Fibroblast of skin of scalp (primary cell): ENCODE measurements at regions not wholly inside any gene's neighbourhood (a gene's known extent, or its start where the extent isn't known, plus 50 kb on each side); places are given as distances from the start of the nearest gene placed in this dataset.

Source experiments
- DNase-seq: peaks from one replicate; pipeline ENCODE4 v3.0.0-alpha.2; 2013

- DNase-seq, result peak; percentile 93
Observed at GRCh38 chr13:40401911-40402776, 264.3 kb downstream of the FOXO1 start.

DNA sequence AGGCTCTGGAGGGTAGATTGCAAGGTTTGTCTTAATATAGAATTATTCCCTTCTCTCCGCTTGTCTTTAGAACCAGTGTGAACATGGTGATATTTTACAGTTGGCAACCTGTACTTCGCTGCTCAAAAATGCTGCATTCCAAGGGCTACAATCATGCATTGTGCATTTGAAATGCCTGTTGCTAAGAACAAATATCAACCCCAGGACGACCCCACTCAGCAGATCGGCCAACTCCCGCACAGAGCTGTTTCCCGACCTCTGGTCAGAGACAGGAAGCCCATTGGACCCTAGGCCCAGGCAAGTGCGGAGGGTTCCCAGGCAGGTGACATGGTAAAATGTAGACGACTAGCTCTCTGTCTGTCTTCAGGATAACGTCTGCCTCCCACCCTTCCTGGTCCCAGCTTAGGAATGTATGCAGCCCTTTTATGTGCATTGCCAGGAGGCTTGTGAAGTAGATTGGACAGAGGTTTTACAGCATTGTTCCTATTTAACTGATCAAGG lies 263.5 kb downstream of the FOXO1 start:
- peak; percentile 49 for DNase-seq

GRCh38 chr13:40403509-40404241 lies 262.8 kb downstream of the FOXO1 start:
- no peak for DNase-seq

DNA sequence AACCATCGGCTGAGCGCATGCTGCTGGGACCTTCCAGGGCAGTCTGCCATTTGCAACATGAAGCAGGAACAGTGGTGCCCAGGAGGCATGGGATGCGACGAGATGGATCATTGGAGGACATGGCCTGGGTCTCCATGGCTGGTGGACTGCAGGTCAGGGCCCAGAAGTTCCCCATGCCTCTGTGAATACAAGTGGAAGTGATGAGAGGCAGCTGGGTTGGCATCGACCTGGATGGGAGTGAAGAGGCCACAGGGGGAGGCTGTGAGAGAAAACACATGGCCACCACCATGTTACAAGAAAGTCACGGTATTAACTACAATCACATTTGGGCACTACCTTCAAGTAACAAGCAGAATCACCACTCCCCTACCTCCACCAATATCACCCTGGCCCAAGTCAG lies 262.0 kb downstream of the FOXO1 start:
- no peak for DNase-seq

GRCh38 chr13:40404967-40405716 lies 261.3 kb downstream of the FOXO1 start:
- DNase-seq, result no peak

DNA sequence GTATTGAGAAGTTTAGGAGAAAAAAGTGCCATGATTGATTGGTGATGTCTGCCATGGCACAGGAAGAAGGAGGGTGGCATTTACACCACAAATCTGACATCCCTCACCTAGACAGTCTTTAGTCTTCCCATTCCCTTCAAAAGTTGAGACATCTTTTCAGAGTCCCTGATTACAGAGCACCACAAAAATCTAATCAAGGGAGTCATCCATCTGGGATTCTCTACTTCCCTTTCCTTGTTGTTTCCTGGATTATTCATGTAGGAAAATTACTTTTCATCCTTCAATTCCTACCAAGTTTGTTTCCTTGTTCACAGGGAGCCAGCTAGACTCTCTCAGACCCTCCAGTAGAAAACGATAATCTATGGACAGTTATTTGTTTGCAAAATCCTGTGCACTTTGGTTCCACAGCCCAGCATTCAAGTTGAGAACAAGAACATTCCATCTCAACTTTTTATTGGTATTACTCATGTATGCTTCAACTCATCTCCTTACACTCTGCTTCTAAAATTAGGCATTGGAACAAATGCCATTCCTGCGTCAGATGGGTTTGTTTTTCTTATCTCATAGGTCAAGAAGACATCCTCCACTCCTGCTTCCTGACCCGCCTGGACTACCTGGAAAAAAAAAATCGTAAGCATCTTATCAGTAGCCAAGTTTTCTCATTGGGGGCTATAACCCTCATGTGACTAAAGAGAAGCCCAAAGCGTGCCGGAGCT lies 259.9 kb downstream of the FOXO1 start:
- peak; percentile 43 for DNase-seq

DNA sequence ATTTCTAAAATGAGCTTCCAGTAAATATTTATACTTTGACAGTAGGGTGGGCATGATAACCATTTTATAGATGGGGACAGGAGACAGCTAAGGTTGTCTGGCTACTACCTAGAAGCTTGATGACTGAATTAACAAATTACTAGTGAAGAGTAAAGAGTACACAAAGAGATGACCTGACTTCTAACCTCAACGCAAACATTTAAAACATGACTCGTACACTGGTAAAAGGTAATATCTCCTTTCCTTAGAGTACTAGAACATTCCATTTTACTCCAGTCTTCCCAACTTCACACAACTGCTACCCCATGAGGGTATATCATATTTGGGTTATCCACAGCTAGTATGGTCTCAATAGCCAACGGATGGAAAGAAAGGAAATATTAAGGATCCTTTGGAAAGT lies 258.9 kb downstream of the FOXO1 start:
- DNase-seq, result no peak

DNA sequence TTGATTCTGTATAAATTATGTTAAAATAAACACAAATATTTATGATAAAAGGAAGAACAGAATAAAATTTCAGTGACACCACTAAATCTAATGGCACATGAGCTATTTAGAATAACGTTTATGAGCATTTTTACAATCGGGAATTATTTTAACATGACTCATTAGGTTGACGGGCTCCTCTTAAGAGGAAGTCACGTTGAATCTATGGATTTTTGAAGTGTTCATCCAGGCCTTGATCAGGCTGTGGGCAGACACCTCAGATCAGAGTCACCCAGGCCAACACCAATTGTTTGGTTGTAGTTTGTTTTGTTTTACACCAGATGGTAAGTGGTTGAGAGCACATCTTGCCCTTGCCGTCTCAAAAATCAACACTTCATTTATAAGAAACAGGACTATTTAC lies 257.8 kb downstream of the FOXO1 start:
- no peak for DNase-seq

DNA sequence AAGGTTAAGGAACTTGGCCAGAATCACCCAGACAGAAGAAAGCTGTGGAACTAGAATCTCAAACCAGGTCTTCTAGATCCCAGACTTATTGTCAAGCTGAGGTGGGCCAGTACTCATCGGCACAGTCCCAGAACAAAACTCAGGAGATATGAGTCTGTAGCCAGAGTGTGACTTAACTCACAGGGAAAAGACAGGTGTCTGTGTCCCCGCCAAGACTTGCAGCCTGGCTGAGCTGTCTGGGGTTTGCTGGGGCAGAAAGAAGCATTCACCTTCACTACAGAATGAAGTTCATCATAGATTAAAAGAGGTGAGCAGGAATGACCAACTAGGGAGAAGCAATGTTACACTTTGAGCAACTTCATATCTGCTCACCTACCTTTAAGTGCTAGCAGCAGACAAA lies 257.2 kb downstream of the FOXO1 start:
- no peak for DNase-seq

DNA sequence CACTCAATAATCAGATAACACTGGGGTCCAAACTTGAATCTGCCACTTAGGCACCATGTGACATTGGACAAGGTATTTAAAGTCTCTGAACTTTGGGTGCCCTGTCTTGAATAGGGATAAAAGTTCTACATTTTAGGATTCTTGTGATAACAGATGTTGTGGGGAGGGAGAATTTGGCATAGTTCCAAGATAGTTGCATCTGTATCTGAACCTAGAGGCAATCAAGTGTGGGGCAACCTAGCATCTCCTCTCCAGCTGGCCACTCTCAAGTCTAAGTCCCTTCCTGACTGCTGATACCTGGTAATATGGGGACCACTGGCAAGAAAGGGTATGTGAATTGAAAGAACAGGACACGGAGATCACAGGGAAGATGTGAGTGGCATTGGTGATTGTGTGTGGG lies 256.1 kb downstream of the FOXO1 start:
- DNase-seq, result no peak

DNA sequence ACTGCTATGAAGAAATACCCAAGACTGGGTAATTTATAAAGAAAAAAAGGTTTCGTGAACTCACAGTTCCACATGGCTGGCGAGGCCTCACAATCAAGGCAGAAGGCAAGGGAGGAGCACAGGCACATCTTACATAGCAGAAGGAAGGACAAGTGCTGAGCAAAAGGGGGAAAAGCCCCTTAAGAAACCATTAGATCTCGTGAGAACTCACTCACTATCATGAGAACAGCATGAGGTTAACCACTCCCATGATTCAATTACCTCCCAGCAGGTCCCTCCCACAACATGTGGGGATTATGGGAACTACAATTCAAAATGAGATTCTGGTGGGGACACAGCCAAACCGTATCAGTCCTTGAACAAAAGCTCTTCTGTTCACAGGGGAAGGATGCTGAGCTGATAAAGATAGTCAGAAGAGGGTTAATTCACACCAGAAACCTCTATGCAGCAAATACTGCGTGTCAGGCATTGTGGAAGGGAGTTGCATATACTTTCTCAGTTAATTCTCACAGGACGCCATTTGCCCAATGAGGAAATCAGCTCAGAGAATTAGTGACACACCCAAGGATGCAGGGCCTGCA lies 246.2 kb downstream of the FOXO1 start:
- no peak for DNase-seq

GRCh38 chr13:40422588-40423235 lies 243.7 kb downstream of the FOXO1 start:
- no peak for DNase-seq

GRCh38 chr13:40428354-40428753 lies 238.1 kb downstream of the FOXO1 start:
- DNase-seq, result no peak

- no peak for DNase-seq
Observed at GRCh38 chr13:40429706-40430545, 236.5 kb downstream of the FOXO1 start.

DNA sequence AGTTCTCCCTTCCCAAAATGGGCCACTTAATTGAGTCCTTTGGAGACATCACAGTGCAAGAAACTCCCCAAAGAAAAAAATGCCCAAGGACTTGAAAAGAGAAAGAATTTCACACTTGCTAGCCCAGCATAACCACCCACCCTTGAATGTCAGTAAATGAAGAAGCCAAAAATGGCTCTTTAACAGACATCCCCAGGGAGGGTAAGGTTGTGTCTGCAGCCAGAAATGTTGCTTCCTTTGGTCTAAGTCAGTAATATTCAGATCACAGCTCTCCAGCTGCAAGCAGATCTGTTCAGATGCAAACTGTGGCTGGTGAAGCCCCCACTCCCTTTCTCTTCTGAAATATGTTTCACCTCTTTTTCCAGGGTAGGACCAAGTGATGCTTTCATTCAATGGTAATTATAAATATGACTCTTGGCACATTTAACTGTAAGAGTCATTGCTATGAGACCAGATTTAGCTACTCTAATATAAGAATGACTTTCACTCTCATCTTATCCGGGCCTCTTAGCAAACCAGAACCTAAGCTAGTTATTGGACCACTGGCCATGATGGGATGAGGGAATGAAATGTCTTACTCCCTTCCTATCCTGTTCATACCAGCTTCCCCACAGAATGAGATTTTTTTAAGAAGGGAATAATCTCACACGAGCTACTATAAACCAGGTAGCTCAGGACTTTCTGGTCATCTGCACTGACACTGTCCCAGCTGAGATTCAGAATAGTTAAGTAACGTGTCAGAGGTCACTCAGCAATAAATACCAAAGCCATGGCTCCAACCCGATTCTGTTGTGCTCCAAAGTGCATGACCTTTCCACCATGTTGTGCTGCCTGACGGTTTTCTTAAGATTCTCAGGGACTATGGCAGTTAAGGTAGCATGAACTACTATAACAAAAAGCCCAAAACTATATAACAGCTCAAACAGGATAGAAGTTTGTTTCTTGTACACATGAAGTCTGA lies 234.1 kb downstream of the FOXO1 start:
- DNase-seq, result no peak

GRCh38 chr13:40433001-40433400 lies 233.4 kb downstream of the FOXO1 start:
- DNase-seq, result no peak

- DNase-seq, result no peak
Observed at GRCh38 chr13:40433577-40433976, 232.9 kb downstream of the FOXO1 start.

- DNase-seq, result no peak
Observed at GRCh38 chr13:40434516-40435397, 231.7 kb downstream of the FOXO1 start.
